HEK293 (cell line): ENCODE measurements at regions not wholly inside any gene's neighbourhood (a gene's known extent, or its start where the extent isn't known, plus 50 kb on each side); places are given as distances from the start of the nearest gene placed in this dataset.

ENCODE experiments used
- CTCF ChIP-seq: fragments of 450-650 bp; formaldehyde crosslinking; IDR thresholded peaks from 2 replicates; pipeline ENCODE4 v1.5.1; 2016; ENCODE audit warnings: missing biosample characterization, missing genetic modification characterization
- ZBTB7A ChIP-seq: fragments of 450-650 bp; formaldehyde crosslinking; IDR thresholded peaks from 2 replicates; pipeline ENCODE4 v1.5.1; 2016; ENCODE audit warnings: low read depth, missing biosample characterization, missing genetic modification characterization
- ZNF501 ChIP-seq: fragments of 450-650 bp; formaldehyde crosslinking; IDR thresholded peaks from 2 replicates; pipeline ENCODE4 v1.5.1; 2016; ENCODE audit warnings: missing biosample characterization, missing genetic modification characterization

- TF ChIP-seq ZBTB7A (tag by site-specific recombination) (no peak), ZNF501 (tag by site-specific recombination) (no peak), CTCF (tag by site-specific recombination) (no peak)
These were observed 202.3 kb upstream of the SUCLG2 start for GRCh38 chr3:67856718-67857117.
